WI38 (cell line): ENCODE measurements at regions not wholly inside any gene's neighbourhood (a gene's known extent, or its start where the extent isn't known, plus 50 kb on each side); places are given as distances from the start of the nearest gene placed in this dataset.

ENCODE experiments used
- H3K4me3 ChIP-seq: 2 replicates; pipeline ENCODE4 v1.5.1; 2011; ENCODE audit warnings: low read depth, mild to moderate bottlenecking, control low read depth, low read length
- TF ChIP-seq, protein P1 (sequence below): IDR thresholded peaks from 2 replicates; pipeline ENCODE4 v1.5.1; 2012; ENCODE audit warnings: low read depth, mild to moderate bottlenecking, control low read depth, low read length

- H3K4me3 ChIP-seq, result no peak overlapping the region
- TF ChIP-seq, protein P1, sequence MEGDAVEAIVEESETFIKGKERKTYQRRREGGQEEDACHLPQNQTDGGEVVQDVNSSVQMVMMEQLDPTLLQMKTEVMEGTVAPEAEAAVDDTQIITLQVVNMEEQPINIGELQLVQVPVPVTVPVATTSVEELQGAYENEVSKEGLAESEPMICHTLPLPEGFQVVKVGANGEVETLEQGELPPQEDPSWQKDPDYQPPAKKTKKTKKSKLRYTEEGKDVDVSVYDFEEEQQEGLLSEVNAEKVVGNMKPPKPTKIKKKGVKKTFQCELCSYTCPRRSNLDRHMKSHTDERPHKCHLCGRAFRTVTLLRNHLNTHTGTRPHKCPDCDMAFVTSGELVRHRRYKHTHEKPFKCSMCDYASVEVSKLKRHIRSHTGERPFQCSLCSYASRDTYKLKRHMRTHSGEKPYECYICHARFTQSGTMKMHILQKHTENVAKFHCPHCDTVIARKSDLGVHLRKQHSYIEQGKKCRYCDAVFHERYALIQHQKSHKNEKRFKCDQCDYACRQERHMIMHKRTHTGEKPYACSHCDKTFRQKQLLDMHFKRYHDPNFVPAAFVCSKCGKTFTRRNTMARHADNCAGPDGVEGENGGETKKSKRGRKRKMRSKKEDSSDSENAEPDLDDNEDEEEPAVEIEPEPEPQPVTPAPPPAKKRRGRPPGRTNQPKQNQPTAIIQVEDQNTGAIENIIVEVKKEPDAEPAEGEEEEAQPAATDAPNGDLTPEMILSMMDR, result no peak
Measured at GRCh38 chr1:55636696-55637095, 421.5 kb upstream of the USP24 start.

- H3K4me3 ChIP-seq, result no peak overlapping the region
- TF ChIP-seq, protein P1, result no peak
Measured at GRCh38 chr1:55635856-55636255, 420.7 kb upstream of the USP24 start.

DNA sequence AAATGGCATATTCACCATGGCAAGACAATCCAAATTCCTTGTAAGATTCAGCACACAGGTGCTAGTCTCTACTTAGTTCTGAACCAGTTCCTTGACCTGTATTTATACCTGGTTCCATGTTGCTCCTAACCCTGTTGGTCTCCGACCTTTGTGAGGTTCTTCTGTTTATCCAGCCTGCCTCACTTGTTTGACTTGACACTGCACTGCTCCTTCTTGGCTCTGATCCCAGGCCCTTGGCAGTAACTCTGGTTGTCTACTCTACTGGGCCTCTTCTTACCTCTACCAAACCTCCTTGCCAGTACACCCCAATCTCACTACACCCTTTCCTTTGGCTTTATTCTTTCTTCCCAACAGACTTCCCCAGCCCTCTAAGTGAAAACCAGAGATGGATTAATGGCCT lies 419.4 kb upstream of the USP24 start:
- no peak overlapping the region for H3K4me3 ChIP-seq
- TF ChIP-seq, protein P1, result no peak

DNA sequence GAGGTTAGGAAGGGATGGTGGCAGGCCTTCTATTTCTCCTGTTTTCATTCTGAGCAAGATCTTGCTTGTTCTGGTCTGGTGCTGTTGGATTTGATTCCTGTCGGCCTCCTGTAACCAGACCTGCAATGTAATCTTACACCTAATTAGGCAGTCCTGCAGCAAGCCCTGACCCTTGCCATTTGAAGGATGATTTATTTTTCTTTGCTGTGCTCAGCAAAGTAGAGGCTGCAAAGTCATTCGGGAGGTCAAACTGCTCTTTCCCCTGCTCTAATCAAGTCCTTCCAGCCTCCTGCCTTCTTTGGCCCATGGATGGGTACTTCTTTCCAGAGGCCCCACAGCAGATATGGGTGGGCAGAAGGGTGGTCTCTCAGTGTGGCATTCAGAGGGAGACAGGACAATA lies 417.7 kb upstream of the USP24 start:
- TF ChIP-seq, protein P1, result no peak
- H3K4me3 ChIP-seq, result no peak overlapping the region

- TF ChIP-seq, protein P1, result no peak
- H3K4me3 ChIP-seq, result no peak overlapping the region
Measured at GRCh38 chr1:55632058-55632457, 416.9 kb upstream of the USP24 start.

- TF ChIP-seq, protein P1, result no peak
- no peak overlapping the region for H3K4me3 ChIP-seq
Measured at GRCh38 chr1:55631509-55631908, 416.3 kb upstream of the USP24 start.

GRCh38 chr1:55626326-55626725 lies 411.2 kb upstream of the USP24 start:
- no peak overlapping the region for H3K4me3 ChIP-seq
- TF ChIP-seq, protein P1, result no peak
